Gastroesophageal sphincter (tissue), 4 donors: ENCODE measurements at regions not wholly inside any gene's neighbourhood (a gene's known extent, or its start where the extent isn't known, plus 50 kb on each side); places are given as distances from the start of the nearest gene placed in this dataset.
"Not testable (repeated sequence)": the region's sequence is repeated elsewhere in the genome, so short reads cannot be mapped to it uniquely, and the experiment has no call there.

Experiments
- ATAC-seq: fragments of 150-250 bp; one replicate; pipeline ENCODE4 v1.9.1; 2016; ENCODE audit warnings: mild to moderate bottlenecking, moderate library complexity
- H3K27ac ChIP-seq, 4 donors: fragments of 200-600 bp; sonication (generic) in 3 of 4; 1 replicate in 3 of 4; 2 replicates in 1 of 4; pipeline ENCODE4 v1.5.1; 2016 to 2019
- H3K27me3 ChIP-seq: fragments of 200-600 bp; sonication (generic); one replicate; pipeline ENCODE4 v1.5.1; 2019
- H3K36me3 ChIP-seq, 2 donors: fragments of 200-600 bp; sonication (generic); one replicate each; pipeline ENCODE4 v1.5.1; 2019; ENCODE audit warnings: control low read depth in 1 of 2
- H3K4me1 ChIP-seq, 3 donors: fragments of 200-600 bp; sonication (generic); 1 replicate in 2 of 3; 2 replicates in 1 of 3; pipeline ENCODE4 v1.5.1; 2016 to 2019; ENCODE audit warnings: control low read depth in 2 of 3
- H3K4me3 ChIP-seq, 2 donors: fragments of 200-600 bp; sonication (generic); one replicate each; pipeline ENCODE4 v1.5.1; 2019; ENCODE audit warnings: mild to moderate bottlenecking in 1 of 2, moderate library complexity in 1 of 2
- H3K9me3 ChIP-seq, 3 donors: fragments of 200-600 bp; sonication (generic); one replicate each; pipeline ENCODE4 v1.5.1; 2017 to 2019; ENCODE audit warnings: control low read depth in 2 of 3
- CTCF ChIP-seq, 4 experiments: fragments of 200-600 bp in 2 of 4; fragments of 450-650 bp in 2 of 4; sonication (generic) in 1 of 4; IDR thresholded peaks; one replicate each; pipeline ENCODE4 v1.5.1; 2017 to 2019; ENCODE audit warnings: antibody characterized with exemption in 4 of 4, mild to moderate bottlenecking in 2 of 4, moderate library complexity in 2 of 4
- EP300 ChIP-seq: sonication (generic); formaldehyde crosslinking; IDR thresholded peaks from one replicate; pipeline ENCODE4 v1.6.1; 2017; ENCODE audit warnings: antibody characterized with exemption, mild to moderate bottlenecking
- POLR2A ChIP-seq, 2 donors: fragments of 450-650 bp; IDR thresholded peaks; one replicate each; pipeline ENCODE4 v1.6.1; 2017; ENCODE audit warnings: antibody characterized with exemption in 2 of 2, mild to moderate bottlenecking in 2 of 2, moderate library complexity in 1 of 2
- POLR2AphosphoS5 ChIP-seq: sonication (generic); formaldehyde crosslinking; IDR thresholded peaks from one replicate; pipeline ENCODE4 v1.6.1; 2017; ENCODE audit warnings: antibody characterized with exemption
- WGBS, 2 donors: methylation state at CpG; one replicate each; pipeline ENCODE4 v1.1.5; 2018; ENCODE audit warnings: low coverage in 1 of 2; 5-methylcytosine and 5-hydroxymethylcytosine counted together

GRCh38 chr6:67881706-67882065, 753.4 kb upstream of the ADGRB3 start:
- H3K36me3 ChIP-seq = no peaks in the 10 kb centered on the region
- no peak for ATAC-seq
- no peaks in the 10 kb centered on the region for H3K4me1 ChIP-seq
- 82% methylated on average over 4 of the region's 4 CpGs; no CpG with 5 or more reads in 1 of the 2 donors for WGBS, 2 donors
- no peak overlapping the region for H3K27ac ChIP-seq
- H3K27me3 ChIP-seq = no peaks in the 10 kb centered on the region
- H3K9me3 ChIP-seq = peaks cover 0 to 7% (median 0%) of the 10 kb centered on the region in 3 donors
- TF ChIP-seq POLR2A (IDR thresholded peaks at IDR 0.05) = no peak
- TF ChIP-seq CTCF (IDR thresholded peaks at IDR 0.05) = no peak
- no peak for TF ChIP-seq POLR2AphosphoS5
- no peak for TF ChIP-seq EP300
- H3K4me3 ChIP-seq = no peak overlapping the region

GRCh38 chr6:67880939-67881705, 754.0 kb upstream of the ADGRB3 start:
- H3K36me3 ChIP-seq = no peaks in the 10 kb centered on the region
- no peak overlapping the region for H3K27ac ChIP-seq
- H3K4me3 ChIP-seq = no peak overlapping the region
- H3K9me3 ChIP-seq = peaks cover 0 to 7% (median 0%) of the 10 kb centered on the region in 3 donors
- ATAC-seq = no peak
- no peaks in the 10 kb centered on the region for H3K4me1 ChIP-seq
- no peak for TF ChIP-seq CTCF (IDR thresholded peaks at IDR 0.05)
- TF ChIP-seq POLR2AphosphoS5 = no peak
- no peak for TF ChIP-seq EP300
- TF ChIP-seq POLR2A (IDR thresholded peaks at IDR 0.05) = no peak
- no peaks in the 10 kb centered on the region for H3K27me3 ChIP-seq
- WGBS, 2 donors = 72 to 76% methylated on average over 7 to 13 of the region's 16 CpGs

GRCh38 chr6:67880343-67880742, 754.7 kb upstream of the ADGRB3 start:
- H3K9me3 ChIP-seq, H3K27me3 ChIP-seq, H3K4me3 ChIP-seq, H3K4me1 ChIP-seq, H3K36me3 ChIP-seq, H3K27ac ChIP-seq, ATAC-seq: not testable (repeated sequence)
- WGBS, 2 donors = 100% methylated on average over 1 of the region's 4 CpGs; no CpG with 5 or more reads in 1 of the 2 donors

- H3K4me1 ChIP-seq = not testable (repeated sequence)
Observed at GRCh38 chr6:67879928-67880327, 755.2 kb upstream of the ADGRB3 start.

GRCh38 chr6:67879105-67879904, 755.8 kb upstream of the ADGRB3 start:
- ATAC-seq, H3K27ac ChIP-seq, H3K27me3 ChIP-seq, H3K36me3 ChIP-seq, H3K4me1 ChIP-seq, H3K4me3 ChIP-seq, H3K9me3 ChIP-seq: not testable (repeated sequence)
- WGBS, 2 donors = 100% methylated on average over 1 of the region's 1 CpG

More at GRCh38 chr6:67879928-67880327, 755.2 kb upstream of the ADGRB3 start:
- not testable (repeated sequence) for H3K9me3 ChIP-seq, H3K36me3 ChIP-seq, H3K4me3 ChIP-seq, H3K27ac ChIP-seq, ATAC-seq, H3K27me3 ChIP-seq
- WGBS, 2 donors = 67% methylated on average over 1 of the region's 1 CpG; no CpG with 5 or more reads in 1 of the 2 donors

- 83 to 87% methylated on average over 7 of the region's 7 CpGs for WGBS, 2 donors
- not testable (repeated sequence) for ATAC-seq, H3K9me3 ChIP-seq, H3K27ac ChIP-seq, H3K36me3 ChIP-seq, H3K4me3 ChIP-seq, H3K4me1 ChIP-seq, H3K27me3 ChIP-seq
Observed at GRCh38 chr6:67878216-67878615, 756.9 kb upstream of the ADGRB3 start.

GRCh38 chr6:67877288-67877687, 757.8 kb upstream of the ADGRB3 start:
- ATAC-seq = no peak
- no peak for TF ChIP-seq POLR2A (IDR thresholded peaks at IDR 0.05)
- TF ChIP-seq EP300 = no peak
- no peak for TF ChIP-seq POLR2AphosphoS5
- TF ChIP-seq CTCF (IDR thresholded peaks at IDR 0.05) = no peak
- Histone ChIP-seq H3K4me1 (no peaks in the 10 kb centered on the region), H3K9me3 (peaks cover 0 to 7% (median 0%) of the 10 kb centered on the region in 3 donors), H3K4me3 (no peak overlapping the region), H3K27ac (no peak overlapping the region), H3K36me3 (no peaks in the 10 kb centered on the region), H3K27me3 (no peaks in the 10 kb centered on the region)
- 90 to 93% methylated on average over 2 of the region's 2 CpGs for WGBS, 2 donors
